ENCODE measurements at regions not wholly inside any gene's neighbourhood (a gene's known extent, or its start where the extent isn't known, plus 50 kb on each side); places are given as distances from the start of the nearest gene placed in this dataset.

GRCh38 chr13:85675151-85675907 is 123.9 kb downstream of the SLITRK6 start:
- ChIA-PET CTCF (no interaction called here), POLR2A (ENCODE audit: unreplicated experiment) (interaction anchor here (0.7 kb wide), 1 partner anchor 141 kb away, joined by 3 read pairs; no protein-coding TSS in a partner anchor)
- in situ Hi-C loops (cut with MboI; ENCODE audit: low sequenced_read_pairs) = no loop called here

More at GRCh38 chr13:85675151-85675907, 123.9 kb downstream of the SLITRK6 start:
- H2BK5ac ChIP-seq (ENCODE audit: low read depth, low read length, poor library complexity, severe bottlenecking) = no peak overlapping the region
- no peak overlapping the region for H3K56ac ChIP-seq (ENCODE audit: extremely low read depth, insufficient read depth, low read length)
- H2AK5ac ChIP-seq (ENCODE audit: low read depth, low read length) = no peak overlapping the region
- no peak for DNase-seq
- peaks cover 6% of the 10 kb centered on the region for H3K9me3 ChIP-seq (ENCODE audit: control insufficient read depth, insufficient read depth, low read length)
- H3K4ac ChIP-seq (ENCODE audit: low read depth, low read length) = no peak overlapping the region
- no peak overlapping the region for H4K91ac ChIP-seq (ENCODE audit: insufficient read depth, low read depth, low read length)
- H4K5ac ChIP-seq (ENCODE audit: low read depth, low read length) = no peak overlapping the region
- TF ChIP-seq CEBPB (IDR thresholded peaks at IDR 0.05; ENCODE audit: low read depth, low read length) = no peak
- TF ChIP-seq CHD1 (IDR thresholded peaks at IDR 0.05; ENCODE audit: low read depth, low read length) = no peak
- no peak overlapping the region for H3K9ac ChIP-seq (ENCODE audit: low read depth, low read length)
- WGBS, 2 experiments (ENCODE audit: extremely low coverage in 2 of 2, insufficient read length in 1 of 2) = 75% methylated on average over 4 of the region's 8 CpGs; no CpG with 5 or more reads in 1 of the 2 experiments
- ATAC-seq (ENCODE audit: low read depth) = no peak
- no peaks in the 10 kb centered on the region for H4K20me1 ChIP-seq (ENCODE audit: insufficient read depth, low read length)
- H3K18ac ChIP-seq (ENCODE audit: low read depth, low read length) = no peak overlapping the region
- dilution Hi-C loops (cut with HindIII; ENCODE audit: low sequenced_read_pairs, unreplicated experiment) = no loop called here
- H3K36me3 ChIP-seq (ENCODE audit: control insufficient read depth, insufficient read depth, low read length) = no peaks in the 10 kb centered on the region
- H3K14ac ChIP-seq (replicated peaks; ENCODE audit: low read depth, low read length) = no peak overlapping the region
- H4K8ac ChIP-seq (ENCODE audit: low read depth in 2 of 2, low read length in 2 of 2) = no peak overlapping the region
- no peak overlapping the region for H3K23ac ChIP-seq (ENCODE audit: low read depth, low read length)
- H2BK15ac ChIP-seq (ENCODE audit: low read depth, low read length) = no peak overlapping the region
- H2BK20ac ChIP-seq (ENCODE audit: low read depth, low read length) = no peak overlapping the region
- no peak overlapping the region for H2AFZ ChIP-seq (replicated peaks; ENCODE audit: low read length, poor library complexity)
- H3K4me3 ChIP-seq (ENCODE audit: insufficient read depth, low read depth, low read length) = no peak overlapping the region
- no peak overlapping the region for H3K4me2 ChIP-seq (ENCODE audit: low read depth, low read length)
- H3K27ac ChIP-seq (ENCODE audit: insufficient read depth, low read length) = no peak overlapping the region
- intact Hi-C loops (cut with micrococcal nuclease) = no loop called here
- H2BK120ac ChIP-seq (ENCODE audit: low read depth, low read length) = no peak overlapping the region
- H3K27me3 ChIP-seq (ENCODE audit: control insufficient read depth, insufficient read depth, low read length) = no peaks in the 10 kb centered on the region
- no peaks in the 10 kb centered on the region for H3K9me1 ChIP-seq (ENCODE audit: insufficient read depth, low read length)
- H3K79me1 ChIP-seq (ENCODE audit: low read depth in 1 of 2, low read length in 2 of 2) = no peaks in the 10 kb centered on the region
- no peaks in the 10 kb centered on the region for H3K4me1 ChIP-seq (ENCODE audit: control insufficient read depth, insufficient read depth, low read length)
- H2AK9ac ChIP-seq (replicated peaks; ENCODE audit: low read depth, low read length, poor library complexity) = no peak overlapping the region
- BruUV-seq (replicated peaks) = no TSS peak

Data from IMR-90 (cell line).